ENCODE measurements at regions not wholly inside any gene's neighbourhood (a gene's known extent, or its start where the extent isn't known, plus 50 kb on each side); places are given as distances from the start of the nearest gene placed in this dataset.

GRCh38 chr9:26086396-26086795, 408.2 kb upstream of the TUSC1 start:
- Histone ChIP-seq H3K4me3 (ENCODE audit: insufficient read depth, low read depth, low read length) (no peak overlapping the region), H3K36me3 (replicated peaks; ENCODE audit: control insufficient read depth, insufficient read depth, low read length) (no peaks in the 10 kb centered on the region), H3K27me3 (ENCODE audit: control insufficient read depth, insufficient read depth, low read length) (no peaks in the 10 kb centered on the region)
- DNase-seq, result no peak

GRCh38 chr9:26081847-26082246, 403.6 kb upstream of the TUSC1 start:
- no peak for DNase-seq
- Histone ChIP-seq H3K36me3 (replicated peaks; ENCODE audit: control insufficient read depth, insufficient read depth, low read length) (no peaks in the 10 kb centered on the region), H3K4me3 (ENCODE audit: insufficient read depth, low read depth, low read length) (no peak overlapping the region), H3K27me3 (ENCODE audit: control insufficient read depth, insufficient read depth, low read length) (no peaks in the 10 kb centered on the region)

GRCh38 chr9:26078706-26079105, 400.5 kb upstream of the TUSC1 start:
- no peak for DNase-seq
- Histone ChIP-seq H3K4me3 (ENCODE audit: insufficient read depth, low read depth, low read length) (no peak overlapping the region), H3K36me3 (replicated peaks; ENCODE audit: control insufficient read depth, insufficient read depth, low read length) (no peaks in the 10 kb centered on the region), H3K27me3 (ENCODE audit: control insufficient read depth, insufficient read depth, low read length) (no peaks in the 10 kb centered on the region)

GRCh38 chr9:26077860-26078259, 399.6 kb upstream of the TUSC1 start:
- Histone ChIP-seq H3K36me3 (replicated peaks; ENCODE audit: control insufficient read depth, insufficient read depth, low read length) (no peaks in the 10 kb centered on the region), H3K27me3 (ENCODE audit: control insufficient read depth, insufficient read depth, low read length) (no peaks in the 10 kb centered on the region), H3K4me3 (ENCODE audit: insufficient read depth, low read depth, low read length) (no peak overlapping the region)
- no peak for DNase-seq

GRCh38 chr9:26067608-26068007, 389.4 kb upstream of the TUSC1 start:
- no peak for DNase-seq
- no peak overlapping the region for H3K4me3 ChIP-seq (ENCODE audit: insufficient read depth, low read depth, low read length)
- H3K36me3 ChIP-seq (replicated peaks; ENCODE audit: control insufficient read depth, insufficient read depth, low read length), result no peaks in the 10 kb centered on the region
- H3K27me3 ChIP-seq (ENCODE audit: control insufficient read depth, insufficient read depth, low read length), result no peaks in the 10 kb centered on the region

GRCh38 chr9:26066237-26066636, 388.0 kb upstream of the TUSC1 start:
- no peak for DNase-seq
- Histone ChIP-seq H3K36me3 (replicated peaks; ENCODE audit: control insufficient read depth, insufficient read depth, low read length) (no peaks in the 10 kb centered on the region), H3K27me3 (ENCODE audit: control insufficient read depth, insufficient read depth, low read length) (no peaks in the 10 kb centered on the region), H3K4me3 (ENCODE audit: insufficient read depth, low read depth, low read length) (no peak overlapping the region)

- Histone ChIP-seq H3K27me3 (ENCODE audit: control insufficient read depth, insufficient read depth, low read length) (no peaks in the 10 kb centered on the region), H3K36me3 (replicated peaks; ENCODE audit: control insufficient read depth, insufficient read depth, low read length) (no peaks in the 10 kb centered on the region), H3K4me3 (ENCODE audit: insufficient read depth, low read depth, low read length) (no peak overlapping the region)
- no peak for DNase-seq
Observed at GRCh38 chr9:26061948-26062575, 383.8 kb upstream of the TUSC1 start.

GRCh38 chr9:26058111-26058895, 380.1 kb upstream of the TUSC1 start:
- no peak for DNase-seq
- no peaks in the 10 kb centered on the region for H3K27me3 ChIP-seq (ENCODE audit: control insufficient read depth, insufficient read depth, low read length)
- H3K36me3 ChIP-seq (replicated peaks; ENCODE audit: control insufficient read depth, insufficient read depth, low read length), result no peaks in the 10 kb centered on the region
- no peak overlapping the region for H3K4me3 ChIP-seq (ENCODE audit: insufficient read depth, low read depth, low read length)

- no peaks in the 10 kb centered on the region for H3K27me3 ChIP-seq (ENCODE audit: control insufficient read depth, insufficient read depth, low read length)
- DNase-seq, result no peak
- H3K36me3 ChIP-seq (replicated peaks; ENCODE audit: control insufficient read depth, insufficient read depth, low read length), result no peaks in the 10 kb centered on the region
- H3K4me3 ChIP-seq (ENCODE audit: insufficient read depth, low read depth, low read length), result no peak overlapping the region
Observed at GRCh38 chr9:26057050-26057449, 378.8 kb upstream of the TUSC1 start.

- no peak for DNase-seq
- H3K27me3 ChIP-seq (ENCODE audit: control insufficient read depth, insufficient read depth, low read length), result no peaks in the 10 kb centered on the region
- H3K36me3 ChIP-seq (replicated peaks; ENCODE audit: control insufficient read depth, insufficient read depth, low read length), result no peaks in the 10 kb centered on the region
- no peak overlapping the region for H3K4me3 ChIP-seq (ENCODE audit: insufficient read depth, low read depth, low read length)
Observed at GRCh38 chr9:26054600-26055520, 376.6 kb upstream of the TUSC1 start.

GRCh38 chr9:26053954-26054353, 375.7 kb upstream of the TUSC1 start:
- H3K36me3 ChIP-seq (replicated peaks; ENCODE audit: control insufficient read depth, insufficient read depth, low read length), result no peaks in the 10 kb centered on the region
- H3K27me3 ChIP-seq (ENCODE audit: control insufficient read depth, insufficient read depth, low read length), result no peaks in the 10 kb centered on the region
- DNase-seq, result no peak
- H3K4me3 ChIP-seq (ENCODE audit: insufficient read depth, low read depth, low read length), result no peak overlapping the region

GRCh38 chr9:26043431-26043830, 365.2 kb upstream of the TUSC1 start:
- no peak for DNase-seq
- Histone ChIP-seq H3K4me3 (ENCODE audit: insufficient read depth, low read depth, low read length) (no peak overlapping the region), H3K27me3 (ENCODE audit: control insufficient read depth, insufficient read depth, low read length) (no peaks in the 10 kb centered on the region), H3K36me3 (replicated peaks; ENCODE audit: control insufficient read depth, insufficient read depth, low read length) (no peaks in the 10 kb centered on the region)

GRCh38 chr9:26034786-26035185, 356.5 kb upstream of the TUSC1 start:
- no peak for DNase-seq
- Histone ChIP-seq H3K27me3 (ENCODE audit: control insufficient read depth, insufficient read depth, low read length) (no peaks in the 10 kb centered on the region), H3K36me3 (replicated peaks; ENCODE audit: control insufficient read depth, insufficient read depth, low read length) (no peaks in the 10 kb centered on the region), H3K4me3 (ENCODE audit: insufficient read depth, low read depth, low read length) (no peak overlapping the region)

GRCh38 chr9:26033336-26033735, 355.1 kb upstream of the TUSC1 start:
- Histone ChIP-seq H3K4me3 (ENCODE audit: insufficient read depth, low read depth, low read length) (no peak overlapping the region), H3K36me3 (replicated peaks; ENCODE audit: control insufficient read depth, insufficient read depth, low read length) (no peaks in the 10 kb centered on the region), H3K27me3 (ENCODE audit: control insufficient read depth, insufficient read depth, low read length) (no peaks in the 10 kb centered on the region)
- DNase-seq, result no peak

Data from H7 (cell line).